ENCODE measurements at regions not wholly inside any gene's neighbourhood (a gene's known extent, or its start where the extent isn't known, plus 50 kb on each side); places are given as distances from the start of the nearest gene placed in this dataset.

DNA sequence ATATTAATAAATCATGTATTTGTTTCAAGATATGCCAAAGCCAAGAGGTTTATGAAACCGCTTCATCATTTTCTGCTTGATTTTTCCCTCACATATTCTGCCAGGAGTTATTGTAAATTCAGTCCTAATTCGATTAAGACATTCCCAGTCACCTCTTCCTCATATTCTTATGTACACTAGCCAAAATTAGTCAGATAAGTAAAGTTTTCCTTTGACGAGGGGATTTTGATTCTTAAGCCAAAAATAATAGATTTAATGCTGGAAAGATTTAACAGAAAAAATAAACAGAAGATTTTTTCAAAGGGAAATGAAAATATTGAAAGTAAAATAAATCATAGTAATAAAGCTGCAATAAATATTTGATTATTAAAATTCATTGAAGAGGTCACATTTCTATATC is 51.0 kb upstream of the VEGFC start:
- no peak for DNase-seq (ENCODE audit: low spot score)

DNA sequence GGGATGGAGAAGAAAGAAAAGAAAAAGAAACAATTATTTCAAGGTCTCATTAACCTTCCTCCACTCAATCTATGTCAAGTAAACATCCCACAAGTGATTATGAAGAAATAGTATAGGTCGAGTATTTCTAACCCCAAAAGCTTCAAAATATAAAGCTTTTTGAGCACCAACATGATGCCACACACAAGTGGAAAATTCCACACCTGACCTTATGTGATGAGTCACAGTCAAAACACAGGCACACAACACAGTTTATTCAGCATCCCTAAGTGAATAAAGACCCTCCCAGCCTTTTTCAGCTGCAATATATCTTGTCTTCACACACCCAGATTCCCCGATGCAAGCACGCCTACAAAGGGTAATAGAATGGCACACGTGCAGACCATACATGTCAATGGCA is 51.7 kb upstream of the VEGFC start:
- no peak for DNase-seq (ENCODE audit: low spot score)

DNA sequence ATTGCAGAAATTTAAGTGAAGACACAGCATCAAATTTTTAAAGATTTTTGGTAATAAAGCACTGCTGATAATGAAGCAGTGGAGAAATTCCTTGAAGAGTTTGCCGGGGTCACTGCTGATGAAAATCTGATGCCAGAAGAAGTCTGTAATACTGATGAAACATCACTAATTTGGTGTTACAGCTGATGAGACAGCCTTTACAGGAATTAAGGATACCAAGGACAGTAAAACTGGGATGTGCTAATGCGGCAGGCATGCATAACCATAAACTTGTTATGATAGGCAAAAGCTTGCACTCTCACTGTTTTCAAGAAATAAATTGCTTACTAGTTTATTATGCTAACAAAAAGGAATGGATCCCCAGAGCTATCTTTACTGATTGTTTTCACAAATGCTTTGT is 52.9 kb upstream of the VEGFC start:
- DNase-seq (ENCODE audit: low spot score), result no peak

DNA sequence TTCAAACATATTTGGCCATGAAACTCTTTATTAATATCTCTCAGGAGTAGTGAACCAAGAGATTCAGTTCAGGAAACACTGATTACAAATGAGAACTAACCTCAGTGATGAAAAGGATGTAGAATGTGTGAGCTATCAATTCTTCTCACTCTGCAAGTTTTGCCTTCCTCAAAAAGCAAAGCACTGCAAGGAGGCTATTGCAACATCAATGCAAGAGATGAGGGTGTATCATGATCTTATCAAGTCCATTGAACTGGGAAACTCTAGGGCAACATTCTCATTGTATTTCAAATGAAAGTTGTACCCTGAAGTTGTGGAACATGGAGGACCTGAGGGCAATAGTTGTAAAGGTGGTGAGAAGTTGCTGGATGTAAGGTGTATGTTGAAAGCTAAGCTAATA is 56.4 kb upstream of the VEGFC start:
- DNase-seq (ENCODE audit: low spot score), result no peak

DNA sequence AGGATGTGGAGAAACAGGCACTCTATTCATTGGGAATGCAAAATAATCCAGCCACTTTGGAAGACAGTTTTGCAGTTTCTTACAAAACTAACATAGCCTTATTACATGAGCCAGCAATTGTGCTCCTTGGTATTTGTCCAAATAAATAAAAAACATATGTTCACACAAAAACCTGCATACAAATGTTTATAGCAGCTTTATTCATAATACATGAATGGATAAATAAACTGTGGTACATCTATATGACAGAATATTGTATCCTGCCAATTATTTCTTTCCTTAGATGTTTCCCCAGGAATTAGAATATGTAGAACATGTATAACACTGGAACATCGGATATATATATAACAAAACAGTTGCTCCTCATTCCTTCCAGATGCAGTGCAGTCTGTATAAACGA is 57.7 kb upstream of the VEGFC start:
- no peak for DNase-seq (ENCODE audit: low spot score)

DNA sequence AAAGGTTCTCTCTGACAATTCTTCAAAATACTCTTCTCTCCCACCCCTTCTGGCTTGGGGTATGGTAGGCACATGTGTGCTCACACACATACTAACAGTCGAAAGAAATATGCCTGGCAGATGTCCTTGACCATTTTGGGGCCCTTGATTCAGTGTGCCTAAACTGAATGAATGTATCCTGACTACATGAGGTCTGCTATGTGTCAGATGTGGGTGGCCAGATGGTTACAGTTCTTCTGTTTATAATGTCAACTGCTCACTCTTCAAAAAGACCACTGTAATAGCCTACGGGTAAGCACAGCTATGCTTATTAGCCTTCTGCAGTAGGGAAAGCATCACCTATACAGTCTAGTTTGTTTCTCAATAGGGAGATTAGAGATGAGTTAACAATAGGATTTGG is 63.7 kb upstream of the VEGFC start:
- no peak for DNase-seq (ENCODE audit: low spot score)

DNA sequence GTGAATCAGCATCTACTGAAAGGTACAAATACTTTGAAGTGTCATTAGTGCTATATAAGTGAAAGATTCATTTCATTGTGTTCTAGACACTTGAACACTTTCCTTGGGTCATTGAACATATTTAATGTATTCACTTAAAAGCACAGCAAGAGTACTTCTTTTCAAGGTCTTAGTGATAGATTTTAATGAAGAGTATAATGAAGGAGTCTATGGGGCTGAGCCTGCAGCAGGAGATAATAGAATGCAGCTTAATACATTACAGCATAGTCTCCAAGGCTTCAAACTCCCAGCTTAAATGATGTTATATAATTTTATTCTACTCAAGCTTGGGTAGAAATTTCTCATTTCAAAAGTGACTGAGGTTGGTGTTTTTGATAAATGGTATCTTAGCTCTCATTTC is 66.1 kb upstream of the VEGFC start:
- DNase-seq (ENCODE audit: low spot score), result no peak

DNA sequence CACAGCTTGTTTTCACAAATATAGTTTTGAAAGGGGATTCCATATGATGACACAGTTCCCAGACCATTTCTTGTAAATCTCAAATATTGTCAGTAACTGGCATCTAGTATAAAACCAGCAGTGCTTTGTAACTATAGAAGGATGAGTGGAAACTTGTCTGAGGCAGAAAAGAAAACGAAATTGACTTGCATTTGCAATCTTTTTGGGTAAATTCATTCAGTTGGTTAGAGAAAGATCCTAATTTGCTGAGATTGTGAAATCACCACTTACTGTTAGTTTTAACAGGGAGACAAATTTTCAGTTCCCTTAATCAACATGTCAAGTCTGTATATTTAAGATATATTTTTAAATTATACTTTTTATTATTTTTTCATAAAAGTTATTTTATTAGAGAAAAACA is 71.5 kb upstream of the VEGFC start:
- DNase-seq (ENCODE audit: low spot score), result no peak

DNA sequence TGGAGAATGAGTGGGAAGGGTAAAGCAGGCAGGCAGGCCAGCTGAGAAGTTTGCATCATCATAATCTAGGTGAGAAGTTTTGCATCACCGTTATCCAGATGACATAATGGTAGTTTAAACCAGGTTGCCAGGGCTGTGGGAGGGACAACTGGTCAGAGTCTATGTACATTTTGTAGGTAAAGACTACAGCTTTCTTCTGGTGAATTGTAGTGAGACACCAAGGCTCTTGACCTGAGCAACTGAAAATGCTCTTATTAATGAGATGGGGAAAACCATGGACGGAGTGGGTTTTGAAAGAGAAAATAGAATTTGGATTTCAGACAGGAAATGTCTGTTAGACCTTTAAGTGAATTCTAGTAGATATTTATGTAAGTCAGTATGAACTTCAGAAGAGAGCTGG is 76.0 kb upstream of the VEGFC start:
- DNase-seq (ENCODE audit: low spot score), result no peak

DNA sequence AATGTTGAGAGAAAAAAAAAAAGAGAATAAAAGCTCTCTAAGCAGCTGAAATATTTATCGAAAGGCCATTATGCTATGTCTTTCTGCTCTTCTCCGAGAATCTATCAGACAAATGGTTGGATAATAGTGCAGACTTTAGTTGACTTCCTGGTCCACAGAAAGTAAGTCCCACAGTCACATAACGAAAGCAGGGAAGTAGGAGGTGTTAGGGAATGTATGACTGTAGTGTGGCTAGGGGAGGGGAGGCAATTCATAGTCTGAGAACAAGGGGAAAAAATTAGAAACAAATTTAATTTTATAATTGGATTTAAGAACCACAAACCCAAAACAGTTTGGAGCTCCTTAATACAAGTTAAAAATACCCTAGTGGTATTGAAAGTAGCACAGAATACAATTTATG is 79.7 kb upstream of the VEGFC start:
- no peak for DNase-seq (ENCODE audit: low spot score)

DNA sequence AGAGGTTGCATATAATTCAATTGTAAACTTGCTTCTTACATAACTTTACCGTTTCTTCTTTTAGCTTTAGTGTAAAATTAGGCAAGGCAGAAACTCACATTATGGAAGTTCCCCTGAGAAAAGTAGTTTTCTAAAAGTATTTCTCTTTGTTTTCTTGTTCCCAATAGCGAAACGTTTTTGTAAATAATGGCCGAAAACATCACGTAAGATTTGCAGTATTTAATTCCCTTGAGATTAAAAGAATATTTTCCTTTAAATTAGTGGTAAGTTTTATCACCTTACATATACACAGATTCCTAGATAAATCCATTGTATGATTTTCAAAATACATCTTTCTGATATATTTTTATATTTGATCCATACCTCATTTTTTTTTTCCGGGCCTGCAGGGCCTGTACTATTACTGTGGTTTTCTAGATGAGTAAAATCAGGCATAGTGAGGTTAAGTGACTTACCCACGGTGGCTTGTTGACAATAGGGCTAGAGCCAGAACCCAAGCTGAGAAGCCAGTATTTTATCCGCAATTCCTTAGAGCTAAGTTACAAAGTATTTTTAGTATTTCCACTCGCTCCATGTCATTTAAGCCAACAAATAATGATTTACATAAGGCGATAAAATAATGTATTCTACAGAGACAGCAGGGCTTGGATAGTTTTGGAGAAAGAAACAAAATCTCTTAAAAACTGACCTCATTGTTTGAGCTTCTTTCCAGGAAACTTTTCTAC is 82.2 kb upstream of the VEGFC start:
- DNase-seq (ENCODE audit: low spot score), result no peak

DNA sequence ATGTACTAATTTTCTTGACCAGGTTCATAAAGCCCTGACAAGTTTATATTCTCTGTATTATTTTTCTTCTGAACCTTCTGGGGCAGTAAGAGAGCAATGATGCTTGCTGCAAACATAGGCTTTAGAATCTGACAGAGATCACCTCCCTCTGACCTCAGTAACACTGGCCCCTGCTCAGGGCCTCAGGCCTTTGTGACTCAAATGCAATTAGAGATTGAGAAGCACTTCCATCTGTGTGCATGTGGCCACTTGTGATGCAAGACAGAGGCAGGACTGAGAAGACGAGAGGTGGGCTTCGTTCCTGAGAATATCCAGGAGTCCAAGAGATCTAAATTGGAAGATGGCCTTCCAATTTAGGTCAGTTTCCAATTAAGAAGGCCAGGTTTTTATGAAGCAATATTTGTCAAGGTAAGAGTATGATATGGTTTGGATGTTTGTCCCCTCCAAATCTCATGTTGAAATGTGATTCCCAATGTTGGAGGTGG is 82.8 kb upstream of the VEGFC start:
- DNase-seq (ENCODE audit: low spot score), result no peak

DNA sequence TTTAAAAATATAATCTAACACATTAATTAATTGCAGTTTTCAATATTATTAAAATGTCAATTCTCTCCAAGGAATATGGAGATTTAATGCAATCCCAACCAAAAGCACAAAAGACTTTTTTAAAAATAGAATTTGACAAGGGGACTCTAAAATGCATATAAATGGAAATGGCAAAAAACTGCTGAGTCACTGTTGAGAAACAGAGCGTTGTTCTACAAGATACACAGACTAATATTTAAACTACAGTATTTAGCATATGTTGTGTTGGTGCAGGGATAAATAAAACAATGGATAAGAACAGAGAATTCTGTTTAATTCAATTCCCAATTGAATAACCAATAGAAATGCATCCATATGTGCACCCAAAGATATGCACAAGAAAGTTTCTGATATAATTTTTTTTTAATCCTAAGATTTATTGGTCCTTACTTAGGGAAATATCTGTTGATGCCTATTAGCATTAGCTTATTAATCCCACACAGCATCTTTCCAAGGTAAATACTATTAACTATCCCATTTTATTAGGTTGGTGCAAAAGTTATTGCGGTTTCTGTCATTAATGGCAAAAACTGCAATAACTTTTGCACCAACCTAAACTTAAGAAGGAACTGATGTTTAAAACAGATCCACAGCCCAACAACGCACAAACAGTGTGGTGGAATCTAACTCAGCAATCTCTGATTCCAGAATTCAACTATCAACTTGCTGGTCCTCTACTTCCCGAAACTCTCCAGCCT is 86.8 kb upstream of the VEGFC start:
- DNase-seq (ENCODE audit: low spot score), result no peak

DNA sequence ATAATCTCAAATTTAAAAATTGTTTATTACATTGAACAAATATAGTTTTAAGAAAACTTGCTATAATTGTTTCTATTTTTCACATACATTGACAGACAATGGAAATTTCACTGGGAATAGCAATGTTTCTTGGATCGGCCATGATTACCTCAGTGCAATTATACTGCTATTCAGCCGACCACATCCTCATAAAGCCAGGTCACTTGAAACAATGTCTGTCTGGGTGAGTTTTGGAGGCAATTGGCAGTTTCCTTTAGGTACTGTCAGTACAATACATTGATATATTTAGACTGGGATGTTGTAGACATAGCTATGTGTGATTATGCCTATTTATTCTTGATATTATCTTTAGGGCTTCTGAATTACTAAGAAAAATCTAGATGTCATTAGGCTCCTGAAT is 89.5 kb upstream of the VEGFC start:
- DNase-seq (ENCODE audit: low spot score), result no peak

DNA sequence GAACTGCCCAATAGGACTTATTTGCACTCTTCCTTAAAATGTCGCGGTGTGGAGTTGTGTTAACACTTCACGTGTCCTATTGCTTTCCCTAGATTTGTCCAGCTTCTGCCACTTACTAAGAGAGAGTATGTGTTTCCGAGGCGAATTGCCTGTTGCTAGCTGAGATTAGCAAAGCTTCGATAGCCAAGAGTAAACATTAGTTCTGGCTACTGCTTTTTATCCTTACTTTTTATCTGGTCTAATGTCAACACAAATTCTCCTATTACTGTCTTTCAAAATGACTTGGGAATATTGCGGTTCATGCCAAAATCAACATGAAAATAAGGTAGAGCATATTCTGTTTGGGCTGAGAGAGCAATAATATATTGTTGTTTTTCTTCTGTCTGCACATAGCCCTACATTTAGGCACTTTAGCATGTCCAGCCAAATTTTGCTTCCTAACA is 90.4 kb upstream of the VEGFC start:
- no peak for DNase-seq (ENCODE audit: low spot score)

DNA sequence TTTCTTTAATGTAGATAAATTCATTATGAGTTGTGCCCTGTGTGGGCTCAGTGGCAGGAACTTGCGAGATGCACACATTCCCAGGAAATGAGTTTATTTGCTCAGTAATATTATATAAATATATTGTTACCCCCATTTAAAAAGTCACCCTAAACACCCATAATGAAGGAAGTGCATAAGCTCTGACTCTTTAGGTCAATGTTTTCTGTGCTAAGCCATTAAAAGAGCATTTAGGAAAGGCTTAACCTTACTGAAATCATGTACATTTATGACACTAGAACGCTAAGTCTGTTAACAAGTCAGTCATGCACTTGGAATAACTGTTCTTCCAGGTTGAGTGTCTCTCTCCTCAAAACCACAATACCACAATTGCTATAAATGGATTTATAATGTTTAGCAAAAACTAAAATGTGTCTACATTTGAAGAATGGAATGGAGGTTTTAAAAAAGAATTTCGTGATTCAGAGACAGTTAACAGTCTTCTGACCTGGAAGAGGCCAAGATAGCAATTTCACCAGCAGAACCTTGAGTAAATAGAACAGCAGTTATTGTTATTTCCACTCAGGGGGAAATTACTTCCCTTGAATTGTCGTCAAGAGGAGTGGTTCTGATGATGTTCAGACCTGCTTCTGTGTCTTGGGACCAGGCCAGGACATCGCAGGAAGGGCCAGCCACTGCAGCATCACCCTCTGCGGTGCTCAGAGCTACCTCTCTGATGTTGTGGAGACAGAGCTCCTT is 91.1 kb upstream of the VEGFC start:
- no peak for DNase-seq (ENCODE audit: low spot score)

DNA sequence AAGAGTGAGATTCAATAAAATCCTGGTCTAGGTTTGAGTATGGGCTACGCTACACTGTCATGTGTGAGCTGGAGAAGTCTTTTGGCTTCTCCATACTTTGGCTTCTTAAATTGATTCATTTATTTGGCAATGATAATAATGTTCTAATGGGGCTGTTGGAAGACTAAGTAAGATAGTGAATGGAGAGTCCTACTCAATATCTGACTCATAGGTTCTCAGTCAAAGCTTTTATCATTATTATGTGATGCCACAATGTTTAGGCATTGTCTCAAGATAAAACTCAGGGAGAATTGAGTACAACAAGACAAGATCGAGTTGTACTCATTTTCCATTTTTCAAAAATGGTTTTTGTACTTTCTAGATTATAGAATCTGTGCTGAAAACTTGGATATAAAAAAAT is 92.5 kb upstream of the VEGFC start:
- no peak for DNase-seq (ENCODE audit: low spot score)

DNA sequence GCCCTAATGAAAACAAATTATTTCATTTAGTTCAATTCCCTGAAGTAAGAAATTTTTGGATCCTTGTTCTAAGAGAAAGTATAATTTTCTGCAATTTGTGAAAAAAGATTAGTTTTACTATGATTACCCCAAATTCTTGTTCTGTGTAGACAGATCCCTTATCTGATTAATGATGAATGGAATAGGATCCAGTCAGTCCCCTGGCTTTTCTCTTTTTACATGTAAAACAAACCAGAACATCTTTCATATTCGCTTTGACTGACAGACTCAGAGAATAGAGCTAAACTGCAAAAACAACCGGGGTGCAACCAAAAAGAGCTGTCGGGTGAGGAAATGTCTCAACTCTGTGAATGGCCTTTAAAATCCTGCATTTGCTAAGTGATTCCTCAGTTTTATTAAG is 93.4 kb upstream of the VEGFC start:
- no peak for DNase-seq (ENCODE audit: low spot score)

DNA sequence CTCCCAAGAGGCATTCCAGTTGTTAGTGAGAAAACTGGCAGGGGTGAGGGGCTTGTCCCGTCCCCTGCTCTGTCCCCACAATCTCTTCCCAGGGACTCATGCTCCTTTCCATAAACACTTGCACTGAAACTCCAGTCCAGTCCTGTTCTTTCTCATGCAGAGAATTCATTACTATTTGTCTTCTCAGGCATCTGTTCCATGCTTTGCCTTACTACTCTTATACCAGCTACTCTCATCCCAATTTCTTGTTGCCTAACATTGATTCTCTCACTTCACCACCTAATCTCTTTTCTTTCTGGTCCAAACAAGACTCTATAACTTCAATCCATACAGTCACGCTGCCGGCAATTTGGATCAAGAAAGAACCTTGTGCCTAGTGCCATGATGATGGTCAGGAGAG is 97.1 kb upstream of the VEGFC start:
- DNase-seq (ENCODE audit: low spot score), result no peak

DNA sequence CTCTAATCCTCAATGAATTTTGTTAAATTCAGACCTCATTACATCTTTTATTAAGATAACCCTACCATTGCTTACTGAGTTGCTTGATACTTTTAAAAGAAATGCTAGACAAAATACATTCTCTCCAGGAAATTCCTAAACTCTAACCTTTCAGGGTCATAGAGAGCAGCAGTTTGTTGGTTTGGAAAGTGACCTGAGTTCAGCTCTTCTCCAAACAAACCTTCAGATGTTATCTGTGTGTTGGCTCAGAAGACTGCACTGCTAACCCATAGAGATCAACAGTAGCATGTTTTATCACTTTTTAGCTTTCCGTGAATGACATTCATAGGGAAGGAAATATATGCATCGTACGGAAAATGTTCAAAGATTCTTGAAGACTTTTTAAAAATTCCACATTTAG is 101.8 kb upstream of the VEGFC start:
- DNase-seq (ENCODE audit: low spot score), result no peak

DNA sequence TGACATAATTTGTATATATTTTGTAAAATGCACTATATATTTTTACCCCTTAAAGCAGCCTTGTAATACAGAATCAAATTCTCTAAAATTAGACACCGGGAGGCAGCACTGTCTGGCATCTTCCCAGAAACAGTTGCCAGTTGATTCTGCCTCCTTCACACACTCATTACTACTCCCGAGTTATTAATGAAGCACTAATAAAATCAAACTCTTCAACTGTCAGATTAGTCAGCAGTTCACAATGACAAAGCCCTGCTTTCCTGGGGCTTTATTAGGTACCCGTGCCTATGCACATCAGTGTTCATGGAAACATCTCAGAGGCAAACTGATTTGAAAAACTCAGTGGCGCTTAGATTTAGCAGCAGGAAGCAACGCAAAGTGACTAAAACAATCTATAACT is 103.5 kb upstream of the VEGFC start:
- no peak for DNase-seq (ENCODE audit: low spot score)

DNA sequence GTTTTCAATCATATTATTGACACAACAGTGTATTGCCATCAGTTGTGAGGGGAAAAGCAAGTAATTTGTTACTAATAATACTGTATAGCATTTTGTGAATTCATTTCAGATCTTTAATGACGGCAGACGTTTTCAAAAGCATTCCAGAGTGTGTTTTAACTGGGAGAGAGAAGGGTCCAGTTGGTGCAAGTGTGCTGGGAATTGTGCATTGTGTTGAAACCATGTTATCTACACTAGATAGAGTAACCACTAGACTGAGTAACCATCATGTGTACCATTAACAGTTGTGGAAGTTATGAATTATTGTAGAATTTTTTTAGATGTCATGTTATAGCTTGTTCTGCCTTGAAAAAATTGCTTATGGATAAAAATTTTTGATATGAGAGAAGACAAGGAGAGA is 104.5 kb upstream of the VEGFC start:
- DNase-seq (ENCODE audit: low spot score), result no peak

DNA sequence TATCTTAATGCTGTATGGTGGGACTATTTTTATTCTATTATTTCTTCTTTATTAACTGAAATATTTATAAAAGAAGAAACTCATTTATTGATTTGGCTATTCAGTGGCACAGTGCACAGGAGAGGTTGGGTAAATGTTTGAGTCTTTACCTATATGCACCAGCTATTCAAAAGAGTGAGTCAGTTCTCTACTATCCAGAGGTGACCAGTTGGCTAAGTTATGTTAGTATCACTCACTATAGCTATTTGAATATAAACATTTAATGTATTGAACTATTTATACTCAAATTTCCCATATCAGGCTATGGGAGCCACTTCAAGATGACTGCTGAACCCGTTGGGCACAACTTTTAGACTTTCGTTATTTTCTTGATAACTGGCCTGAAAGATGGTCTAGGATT is 106.1 kb upstream of the VEGFC start:
- no peak for DNase-seq (ENCODE audit: low spot score)

Data from pons (tissue), 1 donor.